ENCODE measurements at regions not wholly inside any gene's neighbourhood (a gene's known extent, or its start where the extent isn't known, plus 50 kb on each side); places are given as distances from the start of the nearest gene placed in this dataset.

GRCh38 chr16:60304720-60305119 lies 1570.6 kb upstream of the GOT2 start:
- DNase-seq (ENCODE audit: low read depth in 3 of 3, low spot score in 2 of 3) = no peak

- DNase-seq (ENCODE audit: low read depth in 3 of 3, low spot score in 2 of 3) = no peak
Measured at GRCh38 chr16:60304066-60304465, 1570.0 kb upstream of the GOT2 start.

GRCh38 chr16:60302676-60303075 lies 1568.6 kb upstream of the GOT2 start:
- DNase-seq (ENCODE audit: low read depth in 3 of 3, low spot score in 2 of 3) = no peak

- no peak for DNase-seq (ENCODE audit: low read depth in 3 of 3, low spot score in 2 of 3)
Measured at GRCh38 chr16:60302261-60302660, 1568.1 kb upstream of the GOT2 start.

GRCh38 chr16:60299241-60299776 lies 1565.2 kb upstream of the GOT2 start:
- DNase-seq (ENCODE audit: low read depth in 3 of 3, low spot score in 2 of 3) = no peak

- DNase-seq (ENCODE audit: low read depth in 3 of 3, low spot score in 2 of 3) = no peak
Measured at GRCh38 chr16:60295451-60295850, 1561.3 kb upstream of the GOT2 start.

- DNase-seq (ENCODE audit: low read depth in 3 of 3, low spot score in 2 of 3) = no peak
Measured at GRCh38 chr16:60285794-60286193, 1551.7 kb upstream of the GOT2 start.

- DNase-seq (ENCODE audit: low read depth in 3 of 3, low spot score in 2 of 3) = no peak
Measured at GRCh38 chr16:60279061-60279665, 1545.0 kb upstream of the GOT2 start.

GRCh38 chr16:60274431-60275019 lies 1540.4 kb upstream of the GOT2 start:
- DNase-seq (ENCODE audit: low read depth in 3 of 3, low spot score in 2 of 3) = no peak

- DNase-seq (ENCODE audit: low read depth in 3 of 3, low spot score in 2 of 3) = no peak
Measured at GRCh38 chr16:60271781-60272180, 1537.7 kb upstream of the GOT2 start.

- no peak for DNase-seq (ENCODE audit: low read depth in 3 of 3, low spot score in 2 of 3)
Measured at GRCh38 chr16:60271025-60271771, 1537.1 kb upstream of the GOT2 start.

GRCh38 chr16:60261425-60261824 lies 1527.3 kb upstream of the GOT2 start:
- no peak for DNase-seq (ENCODE audit: low read depth in 3 of 3, low spot score in 2 of 3)

GRCh38 chr16:60259956-60260355 lies 1525.8 kb upstream of the GOT2 start:
- DNase-seq (ENCODE audit: low read depth in 3 of 3, low spot score in 2 of 3) = no peak

- no peak for DNase-seq (ENCODE audit: low read depth in 3 of 3, low spot score in 2 of 3)
Measured at GRCh38 chr16:60246086-60246485, 1512.0 kb upstream of the GOT2 start.

- no peak for DNase-seq (ENCODE audit: low read depth in 3 of 3, low spot score in 2 of 3)
Measured at GRCh38 chr16:60241671-60242070, 1507.6 kb upstream of the GOT2 start.

GRCh38 chr16:60230666-60231065 lies 1496.5 kb upstream of the GOT2 start:
- no peak for DNase-seq (ENCODE audit: low read depth in 3 of 3, low spot score in 2 of 3)

- no peak for DNase-seq (ENCODE audit: low read depth in 3 of 3, low spot score in 2 of 3)
Measured at GRCh38 chr16:60225541-60225940, 1491.4 kb upstream of the GOT2 start.

- no peak for DNase-seq (ENCODE audit: low read depth in 3 of 3, low spot score in 2 of 3)
Measured at GRCh38 chr16:60217787-60218186, 1483.7 kb upstream of the GOT2 start.

- no peak for DNase-seq (ENCODE audit: low read depth in 3 of 3, low spot score in 2 of 3)
Measured at GRCh38 chr16:60214311-60214710, 1480.2 kb upstream of the GOT2 start.

GRCh38 chr16:60206516-60206915 lies 1472.4 kb upstream of the GOT2 start:
- DNase-seq (ENCODE audit: low read depth in 3 of 3, low spot score in 2 of 3) = no peak

- no peak for DNase-seq (ENCODE audit: low read depth in 3 of 3, low spot score in 2 of 3)
Measured at GRCh38 chr16:60204181-60204580, 1470.1 kb upstream of the GOT2 start.

Measured in right renal cortex interstitium (tissue), 3 donors.